ENCODE measurements at regions not wholly inside any gene's neighbourhood (a gene's known extent, or its start where the extent isn't known, plus 50 kb on each side); places are given as distances from the start of the nearest gene placed in this dataset.

- DNase-seq (no peak), ATAC-seq (replicated peaks) (no peak)
- Mint-ChIP-seq H3K9me3 (no peaks in the 10 kb centered on the region), H3K4me1 (ENCODE audit: low read depth in 2 of 2) (no peaks in the 10 kb centered on the region), H3K36me3 (ENCODE audit: insufficient read depth) (no peaks in the 10 kb centered on the region), H3K27ac (no peak overlapping the region), H3K4me3 (no peak overlapping the region), H3K27me3 (no peaks in the 10 kb centered on the region)
These were observed 218.9 kb downstream of the MID1IP1 start for GRCh38 chrX:39020051-39020669.

GRCh38 chrX:39022106-39022505 lies 220.8 kb downstream of the MID1IP1 start:
- ATAC-seq (replicated peaks) (no peak), DNase-seq (no peak)
- Mint-ChIP-seq H3K27ac (no peak overlapping the region), H3K4me3 (no peak overlapping the region), H3K9me3 (no peaks in the 10 kb centered on the region), H3K4me1 (ENCODE audit: low read depth in 2 of 2) (no peaks in the 10 kb centered on the region), H3K36me3 (ENCODE audit: insufficient read depth) (no peaks in the 10 kb centered on the region), H3K27me3 (peaks cover 0 to 16% of the 10 kb centered on the region in 2 donors)

GRCh38 chrX:39029221-39029620 lies 228.0 kb downstream of the MID1IP1 start:
- Mint-ChIP-seq H3K9me3 (no peaks in the 10 kb centered on the region), H3K27me3 (peaks cover 0 to 17% of the 10 kb centered on the region in 2 donors), H3K4me3 (no peak overlapping the region), H3K27ac (no peak overlapping the region), H3K36me3 (ENCODE audit: insufficient read depth) (no peaks in the 10 kb centered on the region), H3K4me1 (ENCODE audit: low read depth in 2 of 2) (no peaks in the 10 kb centered on the region)
- DNase-seq = no peak
- ATAC-seq (replicated peaks) = no peak

- no peak overlapping the region for H3K4me3 Mint-ChIP-seq
- H3K36me3 Mint-ChIP-seq (ENCODE audit: insufficient read depth) = no peaks in the 10 kb centered on the region
These were observed 229.4 kb downstream of the MID1IP1 start for GRCh38 chrX:39030636-39031035.

GRCh38 chrX:39039890-39040289 lies 238.6 kb downstream of the MID1IP1 start:
- H3K36me3 Mint-ChIP-seq (ENCODE audit: insufficient read depth) = no peaks in the 10 kb centered on the region
- no peak overlapping the region for H3K4me3 Mint-ChIP-seq
- no peak for ATAC-seq (replicated peaks)
- H3K27me3 Mint-ChIP-seq = peaks cover 26 to 31% of the 10 kb centered on the region in 2 donors
- H3K9me3 Mint-ChIP-seq = no peaks in the 10 kb centered on the region
- DNase-seq = no peak
- H3K4me1 Mint-ChIP-seq (ENCODE audit: low read depth in 2 of 2) = no peaks in the 10 kb centered on the region
- H3K27ac Mint-ChIP-seq = no peak overlapping the region

More at GRCh38 chrX:39030636-39031035, 229.4 kb downstream of the MID1IP1 start:
- ATAC-seq (replicated peaks) = no peak
- Mint-ChIP-seq H3K27ac (no peak overlapping the region), H3K9me3 (no peaks in the 10 kb centered on the region), H3K27me3 (peaks cover 6 to 16% of the 10 kb centered on the region in 2 donors), H3K4me1 (ENCODE audit: low read depth in 2 of 2) (no peaks in the 10 kb centered on the region)
- DNase-seq = no peak

GRCh38 chrX:39043838-39044550 lies 242.7 kb downstream of the MID1IP1 start:
- H3K4me3 Mint-ChIP-seq = no peak overlapping the region
- no peaks in the 10 kb centered on the region for H3K9me3 Mint-ChIP-seq
- H3K27ac Mint-ChIP-seq = no peak overlapping the region
- H3K27me3 Mint-ChIP-seq = peaks cover 6 to 8% of the 10 kb centered on the region in 2 donors
- ATAC-seq (replicated peaks) (no peak), DNase-seq (no peak)
- no peaks in the 10 kb centered on the region for H3K36me3 Mint-ChIP-seq (ENCODE audit: insufficient read depth)
- no peaks in the 10 kb centered on the region for H3K4me1 Mint-ChIP-seq (ENCODE audit: low read depth in 2 of 2)

GRCh38 chrX:39047174-39047573 lies 245.9 kb downstream of the MID1IP1 start:
- Mint-ChIP-seq H3K36me3 (ENCODE audit: insufficient read depth) (no peaks in the 10 kb centered on the region), H3K27ac (no peak overlapping the region), H3K4me3 (no peak overlapping the region), H3K9me3 (no peaks in the 10 kb centered on the region), H3K4me1 (ENCODE audit: low read depth in 2 of 2) (peaks cover 0 to 3% of the 10 kb centered on the region in 2 donors), H3K27me3 (peaks cover 5 to 8% of the 10 kb centered on the region in 2 donors)
- no peak for DNase-seq
- no peak for ATAC-seq (replicated peaks)

GRCh38 chrX:39049975-39050374 lies 248.7 kb downstream of the MID1IP1 start:
- Mint-ChIP-seq H3K4me1 (ENCODE audit: low read depth in 2 of 2) (peaks cover 0 to 5% of the 10 kb centered on the region in 2 donors), H3K27ac (no peak overlapping the region), H3K4me3 (no peak overlapping the region), H3K9me3 (no peaks in the 10 kb centered on the region), H3K36me3 (ENCODE audit: insufficient read depth) (no peaks in the 10 kb centered on the region), H3K27me3 (peaks cover 8 to 16% of the 10 kb centered on the region in 2 donors)
- ATAC-seq (replicated peaks) = no peak
- DNase-seq = no peak

GRCh38 chrX:39050427-39050826 lies 249.2 kb downstream of the MID1IP1 start:
- DNase-seq = no peak
- no peak for ATAC-seq (replicated peaks)
- Mint-ChIP-seq H3K27me3 (peaks cover 8 to 20% of the 10 kb centered on the region in 2 donors), H3K27ac (no peak overlapping the region), H3K4me1 (ENCODE audit: low read depth in 2 of 2) (peaks cover 0 to 5% of the 10 kb centered on the region in 2 donors), H3K9me3 (no peaks in the 10 kb centered on the region), H3K4me3 (no peak overlapping the region), H3K36me3 (ENCODE audit: insufficient read depth) (no peaks in the 10 kb centered on the region)

- H3K27ac Mint-ChIP-seq = no peak overlapping the region
- H3K9me3 Mint-ChIP-seq = no peaks in the 10 kb centered on the region
- ATAC-seq (replicated peaks) = peak; percentile 44
- peak overlapping the region in 1 of 2 donors; percentile 48 for H3K4me3 Mint-ChIP-seq
- peaks cover 0 to 5% of the 10 kb centered on the region in 2 donors for H3K4me1 Mint-ChIP-seq (ENCODE audit: low read depth in 2 of 2)
- DNase-seq = no peak
- H3K36me3 Mint-ChIP-seq (ENCODE audit: insufficient read depth) = no peaks in the 10 kb centered on the region
- H3K27me3 Mint-ChIP-seq = peaks cover 8 to 20% of the 10 kb centered on the region in 2 donors
These were observed 251.5 kb downstream of the MID1IP1 start for GRCh38 chrX:39052751-39053150.

- DNase-seq (no peak), ATAC-seq (replicated peaks) (no peak)
- no peaks in the 10 kb centered on the region for H3K9me3 Mint-ChIP-seq
- no peaks in the 10 kb centered on the region for H3K4me1 Mint-ChIP-seq (ENCODE audit: low read depth in 2 of 2)
- peaks cover 16 to 19% of the 10 kb centered on the region in 2 donors for H3K27me3 Mint-ChIP-seq
- no peak overlapping the region for H3K4me3 Mint-ChIP-seq
- no peaks in the 10 kb centered on the region for H3K36me3 Mint-ChIP-seq (ENCODE audit: insufficient read depth)
- H3K27ac Mint-ChIP-seq = no peak overlapping the region
These were observed 257.5 kb downstream of the MID1IP1 start for GRCh38 chrX:39058724-39059123.

GRCh38 chrX:39059866-39060265 lies 258.6 kb downstream of the MID1IP1 start:
- Mint-ChIP-seq H3K36me3 (ENCODE audit: insufficient read depth) (no peaks in the 10 kb centered on the region), H3K27me3 (peaks cover 14 to 16% of the 10 kb centered on the region in 2 donors), H3K4me3 (no peak overlapping the region), H3K4me1 (ENCODE audit: low read depth in 2 of 2) (no peaks in the 10 kb centered on the region), H3K9me3 (no peaks in the 10 kb centered on the region), H3K27ac (no peak overlapping the region)
- DNase-seq (no peak), ATAC-seq (replicated peaks) (no peak)

GRCh38 chrX:39063037-39063436 lies 261.8 kb downstream of the MID1IP1 start:
- no peaks in the 10 kb centered on the region for H3K9me3 Mint-ChIP-seq
- no peaks in the 10 kb centered on the region for H3K4me1 Mint-ChIP-seq (ENCODE audit: low read depth in 2 of 2)
- H3K27ac Mint-ChIP-seq = no peak overlapping the region
- no peaks in the 10 kb centered on the region for H3K36me3 Mint-ChIP-seq (ENCODE audit: insufficient read depth)
- ATAC-seq (replicated peaks) (no peak), DNase-seq (no peak)
- no peak overlapping the region for H3K4me3 Mint-ChIP-seq
- peaks cover 9 to 16% of the 10 kb centered on the region in 2 donors for H3K27me3 Mint-ChIP-seq

GRCh38 chrX:39063702-39064101 lies 262.4 kb downstream of the MID1IP1 start:
- DNase-seq (no peak), ATAC-seq (replicated peaks) (no peak)
- H3K4me3 Mint-ChIP-seq = no peak overlapping the region
- H3K27ac Mint-ChIP-seq = no peak overlapping the region
- H3K36me3 Mint-ChIP-seq (ENCODE audit: insufficient read depth) = no peaks in the 10 kb centered on the region
- no peaks in the 10 kb centered on the region for H3K4me1 Mint-ChIP-seq (ENCODE audit: low read depth in 2 of 2)
- peaks cover 9 to 16% of the 10 kb centered on the region in 2 donors for H3K27me3 Mint-ChIP-seq
- H3K9me3 Mint-ChIP-seq = no peaks in the 10 kb centered on the region
